ENCODE measurements at regions not wholly inside any gene's neighbourhood (a gene's known extent, or its start where the extent isn't known, plus 50 kb on each side); places are given as distances from the start of the nearest gene placed in this dataset.

GRCh38 chr6:170190046-170190445 lies 100.8 kb downstream of the DLL1 start:
- FAIRE-seq, result no peak
- TF ChIP-seq CTCF (IDR thresholded peaks at IDR 0.05; ENCODE audit: insufficient read depth, missing control alignments), result no peak
- DNase-seq (ENCODE audit: insufficient read length, low spot score), result no peak

GRCh38 chr6:170189236-170189635 lies 101.6 kb downstream of the DLL1 start:
- DNase-seq (ENCODE audit: insufficient read length, low spot score) (no peak), FAIRE-seq (no peak)
- no peak for TF ChIP-seq CTCF (IDR thresholded peaks at IDR 0.05; ENCODE audit: insufficient read depth, missing control alignments)

GRCh38 chr6:170188571-170189001 lies 102.3 kb downstream of the DLL1 start:
- FAIRE-seq, result no peak

GRCh38 chr6:170187669-170188566 lies 103.0 kb downstream of the DLL1 start:
- no peak for TF ChIP-seq CTCF (IDR thresholded peaks at IDR 0.05; ENCODE audit: insufficient read depth, missing control alignments)
- DNase-seq (ENCODE audit: insufficient read length, low spot score), result no peak
- FAIRE-seq, result no peak

More at GRCh38 chr6:170188571-170189001, 102.3 kb downstream of the DLL1 start:
- no peak for TF ChIP-seq CTCF (IDR thresholded peaks at IDR 0.05; ENCODE audit: insufficient read depth, missing control alignments)
- DNase-seq (ENCODE audit: insufficient read length, low spot score), result no peak

- FAIRE-seq, result no peak
- TF ChIP-seq CTCF (IDR thresholded peaks at IDR 0.05; ENCODE audit: insufficient read depth, missing control alignments), result no peak
- no peak for DNase-seq (ENCODE audit: insufficient read length, low spot score)
These were observed 103.8 kb downstream of the DLL1 start for GRCh38 chr6:170186941-170187668.

- FAIRE-seq (no peak), DNase-seq (ENCODE audit: insufficient read length, low spot score) (no peak)
- no peak for TF ChIP-seq CTCF (IDR thresholded peaks at IDR 0.05; ENCODE audit: insufficient read depth, missing control alignments)
These were observed 104.6 kb downstream of the DLL1 start for GRCh38 chr6:170186006-170186935.
